CD14-positive monocyte (primary cell): ENCODE measurements at regions not wholly inside any gene's neighbourhood (a gene's known extent, or its start where the extent isn't known, plus 50 kb on each side); places are given as distances from the start of the nearest gene placed in this dataset.

Experiments used
- DNase-seq, 3 donors: peaks; one replicate each; pipeline ENCODE4 v3.0.0-alpha.2; 2011 to 2022
- H2AFZ ChIP-seq: 2 replicates; pipeline ENCODE4 v1.6.0; 2012; ENCODE audit warnings: mild to moderate bottlenecking, low read depth, low read length, inconsistent platforms; ENCODE audit not compliant: insufficient read depth, poor library complexity, severe bottlenecking
- H3K27ac ChIP-seq, 2 donors: 1 replicate in 1 of 2; 2 replicates in 1 of 2; pipeline ENCODE4 v1.5.1; 2012 to 2013; ENCODE audit warnings: low read length in 2 of 2, control low read depth in 1 of 2, inconsistent platforms in 1 of 2, low read depth in 1 of 2, mild to moderate bottlenecking in 1 of 2
- H3K27me3 ChIP-seq, 2 donors: one replicate each; pipeline versions ENCODE4 v1.6.0 to v1.6.1; 2011 to 2013; ENCODE audit warnings: low read length in 2 of 2; ENCODE audit not compliant: control insufficient read depth in 2 of 2, insufficient read depth in 2 of 2
- H3K36me3 ChIP-seq, 2 donors: replicated peaks in 1 of 2; 1 replicate in 1 of 2; 2 replicates in 1 of 2; pipeline versions ENCODE4 v1.5.1 to v1.6.1; 2012 to 2013; ENCODE audit warnings: low read length in 2 of 2, control low read depth in 1 of 2, inconsistent platforms in 1 of 2, mild to moderate bottlenecking in 1 of 2; ENCODE audit not compliant: insufficient read depth in 2 of 2, control insufficient read depth in 1 of 2
- H3K4me1 ChIP-seq, 2 donors: 1 replicate in 1 of 2; 2 replicates in 1 of 2; pipeline versions ENCODE4 v1.5.1 to v1.6.1; 2012 to 2013; ENCODE audit warnings: low read length in 2 of 2, control low read depth in 1 of 2, inconsistent platforms in 1 of 2, mild to moderate bottlenecking in 1 of 2, moderate library complexity in 1 of 2; ENCODE audit not compliant: insufficient read depth in 2 of 2, control insufficient read depth in 1 of 2
- H3K4me2 ChIP-seq: replicated peaks from 2 replicates; pipeline ENCODE3; 2012; ENCODE audit warnings: low read length, moderate library complexity, mild to moderate bottlenecking; ENCODE audit not compliant: poor library complexity, severe bottlenecking; ENCODE audit errors: extremely low read depth
- H3K4me3 ChIP-seq, 3 experiments: fragments of 200-600 bp in 1 of 3; sonication (generic) in 1 of 3; replicated peaks in 1 of 3; 1 replicate in 2 of 3; 2 replicates in 1 of 3; pipeline ENCODE4 v1.5.1; 2011 to 2013; ENCODE audit warnings: low read length in 3 of 3, mild to moderate bottlenecking in 3 of 3, control low read depth in 2 of 3, low read depth in 2 of 3, inconsistent platforms in 1 of 3, moderate library complexity in 1 of 3
- H3K79me2 ChIP-seq: 2 replicates; pipeline ENCODE4 v1.6.0; 2012; ENCODE audit warnings: mild to moderate bottlenecking, control low read depth, inconsistent platforms, low read length, moderate library complexity; ENCODE audit not compliant: insufficient read depth
- H3K9ac ChIP-seq: 2 replicates; pipeline ENCODE4 v1.6.0; 2017; ENCODE audit warnings: low read length, mild to moderate bottlenecking; ENCODE audit not compliant: insufficient read depth, poor library complexity, severe bottlenecking
- H3K9me3 ChIP-seq, 2 donors: replicated peaks in 1 of 2; 1 replicate in 1 of 2; 2 replicates in 1 of 2; pipeline versions ENCODE4 v1.5.1 to v1.6.1; 2012 to 2013; ENCODE audit warnings: low read length in 2 of 2, control low read depth in 1 of 2; ENCODE audit not compliant: control insufficient read depth in 1 of 2, insufficient read depth in 1 of 2
- H4K20me1 ChIP-seq: 2 replicates; pipeline ENCODE4 v1.6.0; 2012; ENCODE audit warnings: mild to moderate bottlenecking, low read length, control low read depth, moderate library complexity; ENCODE audit not compliant: insufficient read depth
- H3K27ac Mint-ChIP-seq, 7 donors: one replicate each; pipeline ENCODE4 v1.8.0; 2020; ENCODE audit warnings: mild to moderate bottlenecking in 7 of 7, mixed read lengths in 7 of 7, moderate library complexity in 6 of 7, inconsistent platforms in 2 of 7
- H3K27me3 Mint-ChIP-seq, 3 donors: one replicate each; pipeline ENCODE4 v1.8.0; 2021 to 2022; ENCODE audit warnings: low read depth in 3 of 3, mild to moderate bottlenecking in 3 of 3, mixed read lengths in 3 of 3, moderate library complexity in 3 of 3, inconsistent platforms in 1 of 3
- H3K36me3 Mint-ChIP-seq, 2 donors: one replicate each; pipeline ENCODE4 v1.8.0; 2020; ENCODE audit warnings: mixed read lengths in 2 of 2, inconsistent platforms in 1 of 2, mild to moderate bottlenecking in 1 of 2
- H3K4me1 Mint-ChIP-seq: one replicate; pipeline ENCODE4 v1.8.0; 2020; ENCODE audit warnings: mild to moderate bottlenecking, mixed read lengths
- H3K4me3 Mint-ChIP-seq, 2 donors: one replicate each; pipeline ENCODE4 v1.8.0; 2020; ENCODE audit warnings: mild to moderate bottlenecking in 2 of 2, mixed read lengths in 2 of 2, moderate library complexity in 1 of 2
- H3K9me3 Mint-ChIP-seq, 7 donors: one replicate each; pipeline ENCODE4 v1.8.0; 2020 to 2022; ENCODE audit warnings: mixed read lengths in 7 of 7, mild to moderate bottlenecking in 6 of 7, moderate library complexity in 6 of 7, inconsistent platforms in 2 of 7
- CTCF ChIP-seq: fragments of 200-600 bp; IDR thresholded peaks from one replicate; pipeline ENCODE4 v1.8.0; 2022; ENCODE audit warnings: antibody characterized with exemption, mild to moderate bottlenecking
- WGBS: methylation state at CpG from one replicate; pipeline ENCODE4 v1.1.5; 2013; ENCODE audit warnings: missing lambda C conversion rate; ENCODE audit not compliant: insufficient coverage; 5-methylcytosine and 5-hydroxymethylcytosine counted together
- intact Hi-C, 2 donors: fragments of 100-400 bp; cut with micrococcal nuclease; formaldehyde crosslinking; loops; one replicate each; pipeline versions ENCODE4 v1.15.0 to v1.15.1; 2023

- Mint-ChIP-seq H3K4me3 (no peak overlapping the region), H3K4me1 (no peaks in the 10 kb centered on the region), H3K36me3 (peaks cover 0 to 2% of the 10 kb centered on the region in 2 donors), H3K27me3 (peaks cover 0 to 2% (median 0%) of the 10 kb centered on the region in 3 donors), H3K27ac (no peak overlapping the region), H3K9me3 (peaks cover 18 to 34% (median 28%) of the 10 kb centered on the region in 7 donors)
- no peak overlapping the region for H3K4me3 ChIP-seq
- TF ChIP-seq CTCF: no peak
- no peaks in the 10 kb centered on the region for H3K79me2 ChIP-seq
- no CpG with 5 or more reads among the region's 2 CpGs for WGBS
- no peak overlapping the region for H3K4me2 ChIP-seq
- H3K9me3 ChIP-seq: peaks cover 6 to 23% of the 10 kb centered on the region in 2 donors
- no peak overlapping the region for H3K9ac ChIP-seq
- no peaks in the 10 kb centered on the region for H3K36me3 ChIP-seq
- H3K27me3 ChIP-seq: no peaks in the 10 kb centered on the region
- no peaks in the 10 kb centered on the region for H4K20me1 ChIP-seq
- intact Hi-C loops: no loop called here
- H2AFZ ChIP-seq: no peak overlapping the region
- no peak for DNase-seq
- H3K27ac ChIP-seq: no peak overlapping the region
- no peaks in the 10 kb centered on the region for H3K4me1 ChIP-seq
Measured at GRCh38 chr5:67669916-67670315, 473.3 kb upstream of the CD180 start.

GRCh38 chr5:67660149-67660548 lies 463.6 kb upstream of the CD180 start:
- 100% methylated on average over 1 of the region's 3 CpGs for WGBS
- intact Hi-C loops: no loop called here
- Mint-ChIP-seq H3K27ac (no peak overlapping the region), H3K4me3 (no peak overlapping the region), H3K4me1 (no peaks in the 10 kb centered on the region), H3K9me3 (peaks cover 0 to 8% (median 5%) of the 10 kb centered on the region in 7 donors), H3K27me3 (no peaks in the 10 kb centered on the region), H3K36me3 (no peaks in the 10 kb centered on the region)
- H3K4me2 ChIP-seq: no peak overlapping the region
- H3K9ac ChIP-seq: no peak overlapping the region
- H3K4me1 ChIP-seq: no peaks in the 10 kb centered on the region
- no peak for TF ChIP-seq CTCF
- H3K36me3 ChIP-seq: no peaks in the 10 kb centered on the region
- no peaks in the 10 kb centered on the region for H3K9me3 ChIP-seq
- no peaks in the 10 kb centered on the region for H3K79me2 ChIP-seq
- H3K4me3 ChIP-seq: no peak overlapping the region
- no peaks in the 10 kb centered on the region for H4K20me1 ChIP-seq
- H2AFZ ChIP-seq: no peak overlapping the region
- H3K27ac ChIP-seq: no peak overlapping the region
- H3K27me3 ChIP-seq: no peaks in the 10 kb centered on the region
- no peak for DNase-seq
